ENCODE measurements at regions not wholly inside any gene's neighbourhood (a gene's known extent, or its start where the extent isn't known, plus 50 kb on each side); places are given as distances from the start of the nearest gene placed in this dataset.

- Mint-ChIP-seq H3K27me3 (ENCODE audit: low read depth in 3 of 3) (peaks cover 0 to 2% (median 0%) of the 10 kb centered on the region in 3 donors), H3K9me3 (peaks cover 5 to 70% (median 20%) of the 10 kb centered on the region in 6 donors), H3K4me1 (no peaks in the 10 kb centered on the region), H3K4me3 (no peak overlapping the region), H3K36me3 (peaks cover 0 to 2% (median 0%) of the 10 kb centered on the region in 3 donors), H3K27ac (no peak overlapping the region)
- DNase-seq: no peak
Measured at GRCh38 chr1:81682490-81682889, 118.2 kb upstream of the ADGRL2 start.

- Mint-ChIP-seq H3K36me3 (peaks cover 0 to 4% (median 0%) of the 10 kb centered on the region in 3 donors), H3K27ac (no peak overlapping the region), H3K4me3 (no peak overlapping the region), H3K27me3 (ENCODE audit: low read depth in 3 of 3) (peaks cover 0 to 2% (median 0%) of the 10 kb centered on the region in 3 donors), H3K9me3 (peaks cover 2 to 66% (median 19%) of the 10 kb centered on the region in 6 donors), H3K4me1 (no peaks in the 10 kb centered on the region)
- no peak for DNase-seq
Measured at GRCh38 chr1:81681601-81682266, 119.0 kb upstream of the ADGRL2 start.

- no peak overlapping the region for H3K27ac Mint-ChIP-seq
- no peak overlapping the region for H3K4me3 Mint-ChIP-seq
- no peaks in the 10 kb centered on the region for H3K4me1 Mint-ChIP-seq
- DNase-seq: no peak
- peaks cover 0 to 2% (median 0%) of the 10 kb centered on the region in 3 donors for H3K27me3 Mint-ChIP-seq (ENCODE audit: low read depth in 3 of 3)
- peaks cover 2 to 60% (median 20%) of the 10 kb centered on the region in 6 donors for H3K9me3 Mint-ChIP-seq
- peaks cover 0 to 4% (median 0%) of the 10 kb centered on the region in 3 donors for H3K36me3 Mint-ChIP-seq
Measured at GRCh38 chr1:81681114-81681513, 119.6 kb upstream of the ADGRL2 start.

- Mint-ChIP-seq H3K4me3 (no peak overlapping the region), H3K27ac (no peak overlapping the region), H3K27me3 (ENCODE audit: low read depth in 3 of 3) (peaks cover 0 to 2% (median 0%) of the 10 kb centered on the region in 3 donors), H3K9me3 (peaks cover 2 to 51% (median 16%) of the 10 kb centered on the region in 6 donors), H3K36me3 (peaks cover 0 to 4% (median 0%) of the 10 kb centered on the region in 3 donors), H3K4me1 (no peaks in the 10 kb centered on the region)
- no peak for DNase-seq
Measured at GRCh38 chr1:81679942-81680341, 120.8 kb upstream of the ADGRL2 start.

GRCh38 chr1:81678779-81679178, 122.0 kb upstream of the ADGRL2 start:
- peaks cover 2 to 47% (median 12%) of the 10 kb centered on the region in 6 donors for H3K9me3 Mint-ChIP-seq
- H3K4me3 Mint-ChIP-seq: no peak overlapping the region
- DNase-seq: no peak
- no peaks in the 10 kb centered on the region for H3K4me1 Mint-ChIP-seq
- no peak overlapping the region for H3K27ac Mint-ChIP-seq
- H3K36me3 Mint-ChIP-seq: peaks cover 0 to 4% (median 0%) of the 10 kb centered on the region in 3 donors
- no peaks in the 10 kb centered on the region for H3K27me3 Mint-ChIP-seq (ENCODE audit: low read depth in 3 of 3)

GRCh38 chr1:81672766-81673165, 128.0 kb upstream of the ADGRL2 start:
- Mint-ChIP-seq H3K4me1 (no peaks in the 10 kb centered on the region), H3K27ac (no peak overlapping the region), H3K4me3 (no peak overlapping the region), H3K27me3 (ENCODE audit: low read depth in 3 of 3) (no peaks in the 10 kb centered on the region), H3K36me3 (peaks cover 0 to 8% (median 3%) of the 10 kb centered on the region in 3 donors), H3K9me3 (peaks cover 5 to 36% (median 16%) of the 10 kb centered on the region in 6 donors)
- DNase-seq: no peak

GRCh38 chr1:81671038-81671437, 129.7 kb upstream of the ADGRL2 start:
- no peaks in the 10 kb centered on the region for H3K4me1 Mint-ChIP-seq
- H3K27me3 Mint-ChIP-seq (ENCODE audit: low read depth in 3 of 3): no peaks in the 10 kb centered on the region
- H3K9me3 Mint-ChIP-seq: peaks cover 2 to 37% (median 12%) of the 10 kb centered on the region in 6 donors
- peaks cover 0 to 4% (median 3%) of the 10 kb centered on the region in 3 donors for H3K36me3 Mint-ChIP-seq
- H3K27ac Mint-ChIP-seq: no peak overlapping the region
- no peak for DNase-seq
- no peak overlapping the region for H3K4me3 Mint-ChIP-seq

GRCh38 chr1:81670286-81670685, 130.4 kb upstream of the ADGRL2 start:
- Mint-ChIP-seq H3K36me3 (peaks cover 0 to 4% (median 3%) of the 10 kb centered on the region in 3 donors), H3K4me1 (no peaks in the 10 kb centered on the region), H3K9me3 (peaks cover 2 to 37% (median 12%) of the 10 kb centered on the region in 6 donors), H3K27me3 (ENCODE audit: low read depth in 3 of 3) (no peaks in the 10 kb centered on the region), H3K4me3 (no peak overlapping the region), H3K27ac (no peak overlapping the region)
- DNase-seq: no peak

GRCh38 chr1:81666586-81666985, 134.1 kb upstream of the ADGRL2 start:
- H3K9me3 Mint-ChIP-seq: peaks cover 6 to 43% (median 10%) of the 10 kb centered on the region in 6 donors
- H3K27me3 Mint-ChIP-seq (ENCODE audit: low read depth in 3 of 3): no peaks in the 10 kb centered on the region
- peaks cover 0 to 4% (median 3%) of the 10 kb centered on the region in 3 donors for H3K36me3 Mint-ChIP-seq
- H3K4me1 Mint-ChIP-seq: no peaks in the 10 kb centered on the region
- H3K4me3 Mint-ChIP-seq: no peak overlapping the region
- no peak for DNase-seq
- H3K27ac Mint-ChIP-seq: no peak overlapping the region

GRCh38 chr1:81664341-81664740, 136.4 kb upstream of the ADGRL2 start:
- H3K36me3 Mint-ChIP-seq: peaks cover 0 to 4% (median 0%) of the 10 kb centered on the region in 3 donors
- no peak for DNase-seq
- no peaks in the 10 kb centered on the region for H3K4me1 Mint-ChIP-seq
- no peak overlapping the region for H3K27ac Mint-ChIP-seq
- H3K4me3 Mint-ChIP-seq: no peak overlapping the region
- no peaks in the 10 kb centered on the region for H3K27me3 Mint-ChIP-seq (ENCODE audit: low read depth in 3 of 3)
- H3K9me3 Mint-ChIP-seq: peaks cover 0 to 41% (median 13%) of the 10 kb centered on the region in 6 donors

GRCh38 chr1:81662913-81663526, 137.7 kb upstream of the ADGRL2 start:
- DNase-seq: no peak
- no peak overlapping the region for H3K4me3 Mint-ChIP-seq
- H3K36me3 Mint-ChIP-seq: no peaks in the 10 kb centered on the region
- H3K9me3 Mint-ChIP-seq: peaks cover 0 to 34% (median 12%) of the 10 kb centered on the region in 6 donors
- H3K27ac Mint-ChIP-seq: no peak overlapping the region
- no peaks in the 10 kb centered on the region for H3K4me1 Mint-ChIP-seq
- no peaks in the 10 kb centered on the region for H3K27me3 Mint-ChIP-seq (ENCODE audit: low read depth in 3 of 3)

GRCh38 chr1:81660286-81660685, 140.4 kb upstream of the ADGRL2 start:
- no peak overlapping the region for H3K27ac Mint-ChIP-seq
- H3K27me3 Mint-ChIP-seq (ENCODE audit: low read depth in 3 of 3): no peaks in the 10 kb centered on the region
- no peaks in the 10 kb centered on the region for H3K4me1 Mint-ChIP-seq
- peaks cover 0 to 39% (median 20%) of the 10 kb centered on the region in 6 donors for H3K9me3 Mint-ChIP-seq
- no peak for DNase-seq
- no peak overlapping the region for H3K4me3 Mint-ChIP-seq
- H3K36me3 Mint-ChIP-seq: no peaks in the 10 kb centered on the region

GRCh38 chr1:81654657-81655056, 146.1 kb upstream of the ADGRL2 start:
- H3K27ac Mint-ChIP-seq: no peak overlapping the region
- no peaks in the 10 kb centered on the region for H3K36me3 Mint-ChIP-seq
- H3K27me3 Mint-ChIP-seq (ENCODE audit: low read depth in 3 of 3): peaks cover 0 to 4% (median 0%) of the 10 kb centered on the region in 3 donors
- no peaks in the 10 kb centered on the region for H3K4me1 Mint-ChIP-seq
- no peak overlapping the region for H3K4me3 Mint-ChIP-seq
- H3K9me3 Mint-ChIP-seq: peaks cover 7 to 33% (median 23%) of the 10 kb centered on the region in 6 donors
- no peak for DNase-seq

GRCh38 chr1:81654147-81654546, 146.6 kb upstream of the ADGRL2 start:
- H3K4me1 Mint-ChIP-seq: no peaks in the 10 kb centered on the region
- no peak overlapping the region for H3K27ac Mint-ChIP-seq
- H3K4me3 Mint-ChIP-seq: no peak overlapping the region
- peaks cover 0 to 4% (median 0%) of the 10 kb centered on the region in 3 donors for H3K27me3 Mint-ChIP-seq (ENCODE audit: low read depth in 3 of 3)
- DNase-seq: no peak
- H3K9me3 Mint-ChIP-seq: peaks cover 7 to 38% (median 26%) of the 10 kb centered on the region in 6 donors
- no peaks in the 10 kb centered on the region for H3K36me3 Mint-ChIP-seq
